Right lobe of liver (tissue), 4 donors: ENCODE measurements at regions not wholly inside any gene's neighbourhood (a gene's known extent, or its start where the extent isn't known, plus 50 kb on each side); places are given as distances from the start of the nearest gene placed in this dataset.

Experiments used
- POLR2A ChIP-seq: fragments of 450-650 bp; IDR thresholded peaks from one replicate; pipeline ENCODE4 v1.6.1; 2017; ENCODE audit warnings: antibody characterized with exemption, mild to moderate bottlenecking
- TF ChIP-seq, protein P1 (sequence below), 4 donors: fragments of 200-600 bp in 3 of 4; fragments of 450-650 bp in 1 of 4; IDR thresholded peaks; one replicate each; pipeline versions ENCODE4 v1.5.1 to v1.8.0; 2016 to 2022; ENCODE audit warnings: antibody characterized with exemption in 4 of 4, mild to moderate bottlenecking in 2 of 4
- donor health status: DM: no; HTN: no; CAD: no.
- donor health status: DM: no; HTN: no; CAD: no.
- donor health status: DM: no; HTN: yes; CAD: no.

DNA sequence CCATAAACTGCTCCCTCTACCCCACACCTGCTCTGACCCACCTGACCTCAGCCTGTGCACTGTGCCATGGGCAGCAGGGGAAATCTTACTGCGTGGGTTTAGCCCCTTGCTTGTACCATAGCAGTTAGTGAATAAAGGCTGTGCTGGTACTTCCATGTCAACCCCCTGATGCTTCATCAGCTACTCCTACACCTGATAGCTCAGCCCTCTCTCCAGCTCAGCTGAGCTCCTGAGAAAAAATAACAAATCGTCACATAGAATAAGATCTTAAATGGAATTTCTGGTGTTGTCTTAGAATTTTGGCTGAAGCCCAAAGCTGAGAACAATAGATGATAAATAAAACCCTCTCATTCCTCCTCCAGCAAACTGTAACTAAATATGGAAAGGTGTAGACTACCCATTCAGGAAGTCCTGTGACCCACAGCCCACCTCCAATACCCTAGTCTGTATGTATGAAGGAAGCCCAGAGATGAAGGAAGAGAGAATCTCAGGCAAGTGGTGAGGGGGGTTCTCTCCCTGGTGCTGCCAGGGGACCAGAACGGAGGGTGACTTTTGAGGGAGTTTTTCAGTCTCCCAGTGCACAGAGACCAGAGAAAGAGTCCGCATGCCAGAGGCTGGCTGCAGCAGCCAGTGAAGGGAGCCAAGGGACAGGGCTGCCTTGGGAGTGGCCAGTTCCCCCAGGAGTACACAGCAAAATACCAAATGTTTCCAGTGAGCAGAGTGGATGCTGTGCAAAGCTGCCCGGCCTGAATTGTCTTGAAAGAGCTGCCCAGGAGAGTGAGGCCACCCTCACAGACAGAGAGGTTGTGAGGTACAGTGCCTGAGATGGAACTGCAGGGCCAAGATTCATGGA lies 227.3 kb downstream of the QDPR start:
- TF ChIP-seq, protein P1, sequence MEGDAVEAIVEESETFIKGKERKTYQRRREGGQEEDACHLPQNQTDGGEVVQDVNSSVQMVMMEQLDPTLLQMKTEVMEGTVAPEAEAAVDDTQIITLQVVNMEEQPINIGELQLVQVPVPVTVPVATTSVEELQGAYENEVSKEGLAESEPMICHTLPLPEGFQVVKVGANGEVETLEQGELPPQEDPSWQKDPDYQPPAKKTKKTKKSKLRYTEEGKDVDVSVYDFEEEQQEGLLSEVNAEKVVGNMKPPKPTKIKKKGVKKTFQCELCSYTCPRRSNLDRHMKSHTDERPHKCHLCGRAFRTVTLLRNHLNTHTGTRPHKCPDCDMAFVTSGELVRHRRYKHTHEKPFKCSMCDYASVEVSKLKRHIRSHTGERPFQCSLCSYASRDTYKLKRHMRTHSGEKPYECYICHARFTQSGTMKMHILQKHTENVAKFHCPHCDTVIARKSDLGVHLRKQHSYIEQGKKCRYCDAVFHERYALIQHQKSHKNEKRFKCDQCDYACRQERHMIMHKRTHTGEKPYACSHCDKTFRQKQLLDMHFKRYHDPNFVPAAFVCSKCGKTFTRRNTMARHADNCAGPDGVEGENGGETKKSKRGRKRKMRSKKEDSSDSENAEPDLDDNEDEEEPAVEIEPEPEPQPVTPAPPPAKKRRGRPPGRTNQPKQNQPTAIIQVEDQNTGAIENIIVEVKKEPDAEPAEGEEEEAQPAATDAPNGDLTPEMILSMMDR (IDR thresholded peaks at IDR 0.05), result no peak
- TF ChIP-seq POLR2A, result no peak
